ENCODE measurements at regions not wholly inside any gene's neighbourhood (a gene's known extent, or its start where the extent isn't known, plus 50 kb on each side); places are given as distances from the start of the nearest gene placed in this dataset.

GRCh38 chr7:145665499-145666258 is 450.9 kb upstream of the CNTNAP2 start:
- intact Hi-C loops (cut with micrococcal nuclease): no loop called here

DNA sequence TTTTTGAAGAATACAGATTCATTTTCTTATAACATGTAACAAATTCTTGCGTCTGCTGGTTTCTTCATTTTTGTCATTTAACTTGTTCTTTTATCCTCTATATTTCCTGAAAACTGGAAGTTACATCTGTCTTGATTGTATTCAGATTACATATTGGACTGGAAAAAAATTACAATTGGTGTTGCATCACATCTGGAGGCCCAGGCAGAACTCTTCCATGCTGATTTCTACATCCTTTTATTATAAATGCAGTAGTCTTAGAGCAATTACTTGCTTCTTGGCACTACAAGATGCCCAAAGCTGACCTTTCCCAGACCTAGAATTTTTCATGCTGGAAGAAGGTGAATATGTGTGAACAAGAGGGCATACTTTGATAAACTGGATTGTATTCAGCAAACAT is 460.9 kb upstream of the CNTNAP2 start:
- intact Hi-C loops (cut with micrococcal nuclease): no loop called here

- intact Hi-C loops (cut with micrococcal nuclease): no loop called here
These were observed 471.5 kb upstream of the CNTNAP2 start for GRCh38 chr7:145645135-145645515.

- intact Hi-C loops (cut with micrococcal nuclease): no loop called here
These were observed 472.0 kb upstream of the CNTNAP2 start for GRCh38 chr7:145644426-145645134.

DNA sequence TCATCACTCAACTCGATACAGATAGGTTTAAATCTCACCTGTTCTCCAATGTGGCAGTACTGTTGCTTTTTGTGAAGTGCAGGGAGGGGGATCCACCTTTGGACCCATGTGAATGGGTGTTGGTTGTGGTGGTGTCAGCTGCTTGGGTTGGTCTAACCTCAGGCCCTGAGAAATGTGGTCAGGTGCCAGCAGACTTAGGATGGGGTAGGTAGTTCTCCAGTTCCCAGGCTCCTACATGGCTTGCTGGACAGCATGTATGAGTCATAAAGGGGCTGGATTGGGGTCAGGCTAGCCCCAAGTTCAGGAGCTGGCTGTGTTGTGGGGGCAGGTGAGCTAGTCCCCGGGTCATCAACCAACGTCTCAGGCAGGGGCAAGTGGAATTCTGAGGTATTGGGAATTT is 472.6 kb upstream of the CNTNAP2 start:
- intact Hi-C loops (cut with micrococcal nuclease): no loop called here

GRCh38 chr7:145633513-145633912 is 483.1 kb upstream of the CNTNAP2 start:
- intact Hi-C loops (cut with micrococcal nuclease): no loop called here

DNA sequence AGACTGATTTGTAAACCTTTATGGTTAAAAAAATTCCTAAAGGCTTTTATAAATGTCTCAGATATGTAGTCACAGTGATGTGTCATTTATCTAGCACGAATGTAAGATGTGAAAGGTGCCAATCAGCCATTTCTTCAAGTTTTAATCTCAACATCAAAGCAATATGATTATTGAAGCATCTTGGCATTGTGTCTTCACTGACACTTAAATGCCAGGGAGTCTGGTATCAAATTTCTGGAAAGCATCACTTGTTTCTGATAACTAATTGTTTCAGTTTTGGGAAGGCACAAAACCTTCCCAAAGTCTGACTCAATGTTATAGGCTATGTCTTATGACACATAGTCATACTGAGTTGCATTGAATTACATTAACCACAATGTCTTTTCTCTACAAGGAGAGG is 492.0 kb upstream of the CNTNAP2 start:
- intact Hi-C loops (cut with micrococcal nuclease): no loop called here

DNA sequence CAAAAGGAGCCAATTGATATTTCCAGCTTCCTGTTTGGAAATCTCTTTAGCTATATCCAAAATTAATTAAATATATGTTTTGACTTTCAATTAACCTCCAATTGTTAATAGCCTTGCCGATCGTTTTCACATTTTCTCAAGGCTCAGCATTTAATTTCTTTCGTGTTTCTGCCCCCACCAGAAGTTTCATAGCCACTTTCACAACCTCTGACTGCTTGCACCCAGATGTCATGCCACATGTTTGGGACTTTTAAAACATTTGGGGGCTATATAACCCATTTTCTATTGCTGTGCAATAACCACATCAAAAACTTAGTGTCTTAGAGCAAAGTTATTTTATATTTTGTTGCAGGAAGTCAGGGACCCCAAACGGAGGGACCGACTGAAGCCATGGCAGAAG is 510.6 kb upstream of the CNTNAP2 start:
- intact Hi-C loops (cut with micrococcal nuclease): no loop called here

DNA sequence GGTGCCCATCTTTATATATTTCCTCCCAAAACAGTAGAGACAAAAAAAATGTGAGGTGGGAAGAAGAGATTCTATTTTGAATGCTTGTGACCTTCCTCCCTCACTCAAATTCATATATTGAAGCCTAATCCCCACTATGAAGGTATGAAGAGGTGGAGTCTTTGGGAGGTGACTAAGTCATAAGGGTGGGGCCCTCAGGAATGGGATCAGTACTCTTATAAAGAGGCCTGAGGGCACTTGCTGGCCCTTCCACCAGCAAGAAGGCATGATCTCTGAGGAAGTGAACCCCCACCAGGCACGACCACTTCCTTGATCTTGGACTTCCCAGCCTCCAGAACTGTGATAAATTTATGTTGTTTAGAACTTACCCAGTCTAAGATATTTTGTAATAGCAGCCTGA is 517.2 kb upstream of the CNTNAP2 start:
- intact Hi-C loops (cut with micrococcal nuclease): no loop called here

- intact Hi-C loops (cut with micrococcal nuclease): no loop called here
These were observed 532.2 kb upstream of the CNTNAP2 start for GRCh38 chr7:145584401-145584800.

DNA sequence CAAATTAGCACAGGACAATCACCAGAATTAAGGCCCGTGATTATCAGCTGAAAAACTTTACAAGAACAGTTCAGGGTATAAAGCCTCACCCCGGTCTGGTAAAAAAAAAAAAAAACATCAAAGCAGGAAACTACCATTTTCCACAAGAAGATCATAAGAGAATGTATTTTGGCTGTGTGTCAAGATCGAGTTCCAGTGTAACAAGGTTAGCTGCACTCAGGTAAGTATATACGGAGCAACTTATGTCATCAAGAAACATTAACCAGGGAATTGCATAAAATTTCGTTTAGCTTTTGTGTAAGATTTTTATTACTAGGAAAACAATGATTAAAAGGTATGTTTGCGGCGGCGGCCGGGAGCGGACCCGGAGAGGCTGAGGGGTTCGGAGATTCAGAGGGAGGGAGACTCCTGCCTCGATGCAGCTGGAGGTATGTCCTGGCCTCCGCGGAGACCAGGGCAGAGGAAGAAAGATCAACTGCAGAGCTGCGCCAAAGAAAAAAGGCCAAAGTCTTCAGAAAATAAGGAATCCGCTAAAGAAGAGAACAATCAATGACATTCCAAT is 533.8 kb upstream of the CNTNAP2 start:
- intact Hi-C loops (cut with micrococcal nuclease): no loop called here

GRCh38 chr7:145557805-145558204 is 558.8 kb upstream of the CNTNAP2 start:
- intact Hi-C loops (cut with micrococcal nuclease): no loop called here

GRCh38 chr7:145543242-145543641 is 573.4 kb upstream of the CNTNAP2 start:
- intact Hi-C loops (cut with micrococcal nuclease): no loop called here

DNA sequence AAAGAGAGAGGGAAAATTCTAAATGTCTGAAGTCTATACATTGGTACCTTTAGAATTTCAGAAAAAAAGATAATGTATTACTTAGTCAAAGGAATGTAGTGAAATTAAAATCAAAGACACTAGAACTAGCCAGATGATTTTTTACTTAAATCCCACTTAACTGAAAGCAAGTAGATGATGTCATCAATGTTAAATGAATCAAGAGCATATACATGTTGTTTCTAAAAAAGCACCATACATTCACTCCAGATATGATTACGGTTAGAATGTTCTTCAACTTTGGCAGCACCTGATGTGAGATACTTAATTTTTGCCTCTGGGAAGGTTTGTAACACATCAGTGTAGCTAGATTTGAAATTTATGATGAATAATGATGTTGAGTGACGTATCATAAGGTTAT is 576.7 kb upstream of the CNTNAP2 start:
- intact Hi-C loops (cut with micrococcal nuclease): no loop called here

- intact Hi-C loops (cut with micrococcal nuclease): no loop called here
These were observed 582.3 kb upstream of the CNTNAP2 start for GRCh38 chr7:145534301-145534700.

DNA sequence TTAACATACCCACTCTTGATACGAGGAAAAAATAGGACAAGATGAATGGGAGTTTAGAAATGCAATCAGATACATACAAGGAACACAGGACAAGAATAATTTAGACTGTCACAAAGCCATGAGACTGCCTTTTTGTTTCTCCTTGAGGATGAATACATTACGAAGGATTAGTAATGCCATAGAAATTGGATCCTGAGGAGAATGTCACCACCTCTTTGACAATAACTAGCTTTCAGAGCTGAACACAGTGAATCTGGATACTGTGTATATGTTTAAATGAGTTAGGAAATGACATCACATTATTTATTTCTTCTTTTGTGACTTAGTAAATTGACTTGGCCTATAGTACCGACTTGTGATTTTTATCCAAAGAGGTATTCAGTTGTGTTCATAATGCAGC is 596.3 kb upstream of the CNTNAP2 start:
- intact Hi-C loops (cut with micrococcal nuclease): no loop called here

- intact Hi-C loops (cut with micrococcal nuclease): no loop called here
These were observed 605.6 kb upstream of the CNTNAP2 start for GRCh38 chr7:145511004-145511403.

GRCh38 chr7:145497911-145498525 is 618.6 kb upstream of the CNTNAP2 start:
- intact Hi-C loops (cut with micrococcal nuclease): no loop called here

- intact Hi-C loops (cut with micrococcal nuclease): no loop called here
These were observed 626.2 kb upstream of the CNTNAP2 start for GRCh38 chr7:145490356-145490755.

- intact Hi-C loops (cut with micrococcal nuclease): no loop called here
These were observed 627.0 kb upstream of the CNTNAP2 start for GRCh38 chr7:145489609-145490008.

DNA sequence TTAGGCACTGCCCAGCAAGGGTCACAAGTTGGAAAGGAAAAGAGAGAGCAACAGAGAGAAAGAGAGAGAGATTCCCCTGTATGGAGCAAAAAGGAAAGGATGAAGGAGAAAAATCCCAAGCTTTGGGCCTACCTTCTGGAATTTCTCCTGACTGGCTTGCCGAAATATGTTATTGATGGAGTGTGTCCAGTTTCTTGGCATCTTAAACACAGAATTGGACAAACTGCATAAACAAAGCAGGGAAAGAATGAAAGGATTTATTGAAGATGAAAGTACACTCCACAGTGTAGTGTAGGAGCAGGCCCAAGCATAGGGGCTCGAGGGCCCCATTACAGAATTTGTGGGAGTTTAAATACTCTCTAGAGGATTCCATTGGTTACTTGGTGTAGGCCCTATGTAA is 627.8 kb upstream of the CNTNAP2 start:
- intact Hi-C loops (cut with micrococcal nuclease): no loop called here

DNA sequence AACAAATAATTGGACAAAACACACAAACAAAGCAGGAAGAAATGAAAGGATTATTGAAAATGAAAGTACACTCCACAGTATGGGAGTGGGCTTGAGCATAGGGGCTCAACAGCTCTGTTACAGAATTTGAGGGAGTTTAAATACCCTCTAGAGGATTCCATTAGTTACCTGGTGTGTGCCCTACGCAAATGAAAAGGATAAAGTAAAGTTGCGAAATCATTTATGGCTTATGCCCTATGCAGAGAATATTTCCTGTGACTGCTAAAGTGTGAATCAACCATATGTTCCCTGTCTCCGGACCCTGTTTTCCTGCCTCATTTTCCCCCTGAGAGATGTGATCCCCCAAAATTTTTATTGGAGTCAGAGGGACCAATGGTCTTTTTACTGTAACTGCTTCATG is 634.6 kb upstream of the CNTNAP2 start:
- intact Hi-C loops (cut with micrococcal nuclease): no loop called here

Data from T-helper 1 cell treated with Interleukin-12 subunit alpha and Interleukin-12 subunit beta and Interleukin-4 antibody, amounts not matched to agents 30 ng/mL and 1 ng/mL, for 36 hours (primary cell).